Stimulated activated CD4-positive, alpha-beta T cell treated with anti-CD3 and anti-CD28 coated beads, Interleukin-4, amount 100 ng/mL, for 48 hours (primary cell): ENCODE measurements at regions not wholly inside any gene's neighbourhood (a gene's known extent, or its start where the extent isn't known, plus 50 kb on each side); places are given as distances from the start of the nearest gene placed in this dataset.

ENCODE experiments used
- DNase-seq, 2 donors: peaks; one replicate each; pipeline ENCODE4 v3.0.0-alpha.2; 2020; ENCODE audit warnings: low read depth in 2 of 2

DNA sequence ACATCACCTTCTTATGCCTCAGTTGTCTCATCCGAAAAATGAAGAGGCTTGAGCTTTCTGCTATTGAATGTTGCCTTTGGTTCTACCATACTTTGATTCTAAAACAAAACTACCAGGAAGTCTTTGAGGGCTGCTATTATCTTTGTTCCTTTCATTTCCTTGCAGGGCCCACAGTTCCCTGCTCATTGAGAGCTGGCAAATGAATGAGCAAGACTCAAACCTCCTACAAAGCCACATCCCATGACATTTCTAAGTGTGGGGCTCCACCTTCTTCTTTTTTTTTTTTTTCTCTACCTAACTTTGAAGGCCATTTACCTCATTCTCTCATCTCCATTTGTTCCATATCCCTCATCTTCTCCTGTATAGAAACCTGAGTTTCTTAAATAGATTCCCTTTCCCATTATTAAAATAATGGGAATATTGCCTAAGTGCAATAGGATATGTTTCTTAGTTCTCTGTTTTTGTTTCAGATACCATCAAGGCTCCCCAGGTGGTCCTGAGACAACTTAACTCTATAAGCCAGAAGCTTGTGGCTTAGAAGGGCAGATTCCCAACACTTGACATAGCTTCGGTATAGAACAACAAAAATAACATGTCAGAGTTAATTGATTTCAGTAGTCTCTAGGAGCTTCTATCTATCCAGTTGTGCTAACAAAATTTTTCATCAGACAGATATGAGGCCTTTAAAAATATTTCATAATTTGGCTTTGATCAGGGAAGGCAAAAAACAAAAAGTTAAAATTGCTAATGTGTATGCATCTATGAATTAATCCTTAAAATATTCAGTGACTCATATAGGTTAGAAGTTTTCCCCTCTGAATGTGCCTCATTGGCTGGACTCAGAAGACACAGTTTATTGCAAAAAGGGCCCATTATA lies 951.6 kb downstream of the TUSC7 start:
- no peak for DNase-seq

DNA sequence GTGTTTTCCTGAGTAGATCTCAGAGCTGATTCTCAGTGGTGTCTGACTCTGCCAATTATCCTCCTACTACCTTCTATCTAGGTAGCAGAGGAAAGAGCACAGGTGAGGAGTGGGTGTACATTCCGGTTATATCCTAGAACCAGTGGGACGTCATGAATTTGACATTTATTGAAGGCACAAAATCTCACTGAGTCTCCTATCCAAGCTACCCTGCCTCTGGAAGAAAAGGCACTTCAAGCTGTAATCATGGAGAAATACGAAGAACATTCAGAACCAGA lies 952.2 kb downstream of the TUSC7 start:
- no peak for DNase-seq

DNA sequence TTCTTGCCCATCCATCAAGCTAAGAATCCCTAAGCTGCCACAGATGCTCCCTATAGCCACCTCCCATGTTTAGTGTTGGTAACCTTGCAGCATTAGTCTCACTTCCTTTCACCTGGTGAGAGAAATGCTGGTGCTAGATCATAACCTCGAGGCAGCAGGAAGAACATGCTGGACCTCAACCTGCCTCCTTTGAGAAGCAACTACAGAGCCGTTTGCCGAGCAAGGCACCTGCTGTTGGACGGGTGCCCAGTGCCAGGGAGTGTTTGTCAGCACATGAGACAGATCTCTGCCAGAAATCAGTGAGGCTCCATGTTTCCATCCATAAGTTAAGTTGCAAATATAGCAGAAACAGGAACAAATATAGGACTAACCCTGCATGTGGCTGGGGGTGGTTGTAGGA lies 955.7 kb downstream of the TUSC7 start:
- no peak for DNase-seq

DNA sequence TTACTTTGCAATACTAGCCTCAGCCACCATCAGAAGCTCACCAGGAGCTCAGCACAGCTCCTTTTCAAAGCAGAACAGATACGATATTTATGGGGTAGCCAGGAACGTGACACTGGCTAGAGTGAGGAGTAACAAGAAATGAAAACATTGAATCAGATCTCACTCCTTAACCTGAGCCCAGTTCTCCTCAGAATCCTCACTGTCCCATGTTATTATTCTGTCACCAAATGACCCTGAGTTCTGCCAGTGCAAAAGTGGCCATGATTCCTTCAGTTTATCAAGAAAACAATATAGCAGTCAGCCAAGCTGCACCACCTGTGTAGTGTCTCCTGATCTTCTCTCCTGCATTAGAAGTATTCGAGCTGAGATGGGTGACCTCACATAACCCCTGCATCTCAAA lies 956.7 kb downstream of the TUSC7 start:
- DNase-seq: no peak

DNA sequence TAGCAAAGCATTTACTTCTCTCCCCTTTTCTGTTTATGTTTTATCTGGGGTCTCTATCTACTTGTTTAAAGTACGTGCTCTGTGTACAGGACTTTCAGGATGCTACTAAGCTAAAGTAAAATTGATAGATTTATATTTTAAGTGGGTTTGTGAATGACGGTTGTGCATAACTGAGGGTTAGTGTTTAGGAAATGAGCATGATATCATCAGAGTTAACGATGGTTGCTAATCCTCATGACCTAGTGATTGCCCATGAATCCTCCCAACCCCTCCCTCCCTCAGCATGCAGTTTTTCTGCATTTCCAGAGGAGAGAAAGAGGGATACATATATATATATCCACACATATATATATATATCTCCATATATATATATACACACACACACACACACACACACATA lies 957.2 kb downstream of the TUSC7 start:
- DNase-seq: no peak

DNA sequence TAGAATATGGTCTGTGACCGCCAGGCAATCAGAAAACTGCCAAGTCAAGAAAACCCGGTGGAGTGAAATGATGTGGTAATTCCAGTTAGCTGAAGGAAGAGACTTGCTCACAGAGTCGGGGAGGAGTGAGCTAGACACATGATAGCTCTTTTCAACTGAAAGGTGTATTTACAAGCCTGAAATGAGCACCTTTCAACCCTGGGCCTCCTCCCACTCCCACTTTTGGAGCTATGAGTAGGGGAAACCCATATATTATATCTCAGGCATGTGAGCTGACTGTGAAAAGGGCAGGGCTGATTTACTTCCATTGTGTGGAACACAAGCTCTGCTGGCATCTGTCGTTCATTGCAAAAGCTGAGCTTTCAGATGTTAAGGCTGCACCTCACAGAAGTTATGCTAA lies 960.2 kb downstream of the TUSC7 start:
- DNase-seq: no peak

DNA sequence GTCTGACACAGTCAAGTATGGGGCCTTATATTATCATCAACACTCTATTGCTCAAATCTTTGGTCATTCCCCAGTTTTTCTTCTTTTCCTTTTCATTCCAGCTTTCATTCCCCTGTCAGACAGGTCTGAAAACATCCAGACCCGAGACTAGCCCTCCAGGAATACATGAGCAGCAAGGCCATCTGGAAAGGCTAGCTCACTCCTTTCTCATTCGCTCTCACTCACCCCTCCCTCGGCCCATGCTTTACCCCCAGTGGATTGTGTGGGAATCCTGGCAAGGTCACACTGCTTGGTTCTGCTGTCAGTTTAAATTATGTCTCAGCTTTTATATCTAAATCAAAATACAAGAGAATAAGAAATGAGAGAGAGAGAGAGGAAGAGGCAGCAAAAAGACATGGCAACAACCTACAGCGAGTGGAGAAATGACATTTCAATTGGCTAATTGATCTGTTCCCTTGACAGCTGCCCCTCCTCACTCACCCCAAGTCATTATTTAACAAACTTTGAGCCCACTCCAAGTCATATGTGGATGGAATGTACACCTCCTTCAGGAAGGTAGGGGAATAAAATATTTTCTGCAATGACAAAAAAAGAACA lies 962.2 kb downstream of the TUSC7 start:
- DNase-seq: no peak

DNA sequence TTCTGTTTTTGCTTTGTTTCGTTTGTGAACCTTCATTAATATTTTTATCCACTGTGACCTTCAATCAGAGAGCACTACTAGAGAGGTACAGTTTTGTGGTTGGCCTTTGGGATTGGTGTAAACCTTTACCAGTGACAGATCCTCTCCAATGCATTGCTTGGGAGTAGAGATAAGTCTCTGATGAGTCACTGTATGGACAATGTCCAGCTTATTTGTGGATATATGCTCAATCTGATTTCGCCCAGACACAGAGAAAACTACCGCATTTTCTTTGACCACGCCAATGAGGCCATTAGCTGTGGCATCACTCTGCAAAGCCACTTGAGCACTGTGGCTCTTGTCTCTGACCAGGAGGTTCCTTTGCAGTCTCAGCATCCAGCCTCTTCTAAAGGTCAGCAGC lies 964.7 kb downstream of the TUSC7 start:
- no peak for DNase-seq

DNA sequence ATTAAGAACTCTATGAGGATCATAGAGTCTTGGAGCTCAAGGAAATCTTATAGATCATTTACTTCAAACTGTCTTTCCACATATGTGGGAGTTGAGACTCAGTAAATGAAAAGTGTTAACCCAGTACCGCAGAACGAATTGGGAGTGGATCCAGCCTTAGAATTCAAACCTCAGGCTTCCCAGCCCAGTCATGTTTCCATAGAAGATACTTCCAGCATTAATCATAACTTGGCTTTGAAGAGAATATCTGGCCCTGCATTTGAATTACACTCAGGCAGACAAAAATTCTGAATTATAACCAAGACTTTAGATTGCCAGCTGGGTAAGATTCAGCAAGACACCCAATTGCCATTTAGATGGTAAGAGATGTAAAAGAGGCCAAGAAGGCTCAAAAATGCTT lies 972.0 kb downstream of the TUSC7 start:
- DNase-seq: no peak

DNA sequence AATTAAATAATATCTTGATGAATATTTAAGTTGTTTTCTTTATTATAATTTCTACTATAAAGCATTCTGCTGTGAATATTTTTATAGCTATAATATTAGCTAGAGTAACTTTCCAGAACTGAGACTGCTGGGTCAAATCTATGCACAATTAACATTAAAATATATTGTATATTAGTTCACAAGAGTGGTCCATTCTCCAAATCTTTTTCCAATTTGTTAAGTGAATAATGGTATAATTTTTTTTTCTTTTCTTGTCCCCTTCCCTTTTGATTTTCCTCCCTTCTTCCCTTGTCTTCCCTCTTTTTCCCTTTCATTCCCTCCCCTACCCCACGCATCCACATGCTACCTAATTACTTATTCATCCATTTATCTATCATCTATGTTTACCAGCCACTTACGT lies 977.5 kb downstream of the TUSC7 start:
- no peak for DNase-seq

DNA sequence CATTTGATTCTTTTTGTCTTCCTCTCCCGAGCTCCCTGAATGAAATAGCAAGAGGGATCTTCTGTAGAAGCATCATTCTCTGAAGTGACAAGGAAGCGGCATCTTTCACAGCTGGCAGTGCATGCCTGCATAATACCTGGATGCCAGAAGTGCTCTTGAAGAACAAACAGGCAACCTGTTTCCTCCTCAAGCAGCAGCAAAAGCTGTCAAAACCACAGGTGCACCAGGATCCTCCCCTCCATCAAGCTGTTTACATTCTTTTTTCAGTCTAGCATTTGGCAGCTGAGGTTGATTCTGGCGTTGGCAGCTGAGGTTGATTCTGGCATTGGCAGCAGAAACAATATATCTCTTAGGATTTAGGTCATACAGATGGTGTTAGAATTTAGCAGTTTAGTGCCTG lies 979.0 kb downstream of the TUSC7 start:
- DNase-seq: no peak

DNA sequence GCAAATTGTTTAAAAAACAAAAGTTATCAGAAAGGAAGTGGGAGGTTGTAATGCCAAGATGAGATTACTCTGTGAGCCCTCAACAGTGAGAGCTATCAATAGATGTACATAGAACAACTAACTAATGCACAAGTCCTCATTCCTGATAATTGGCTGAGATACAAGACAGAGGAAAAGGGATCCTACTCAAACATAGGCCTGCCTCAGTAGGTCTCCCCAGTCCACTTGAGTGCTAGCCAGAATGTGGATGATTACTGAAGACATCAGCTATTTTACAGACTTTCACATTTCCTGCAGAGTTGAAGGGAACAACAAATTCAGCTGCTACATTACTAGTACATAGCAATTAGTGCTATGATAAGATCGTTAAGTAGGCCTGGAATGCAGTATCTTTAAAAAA lies 981.9 kb downstream of the TUSC7 start:
- DNase-seq: no peak

DNA sequence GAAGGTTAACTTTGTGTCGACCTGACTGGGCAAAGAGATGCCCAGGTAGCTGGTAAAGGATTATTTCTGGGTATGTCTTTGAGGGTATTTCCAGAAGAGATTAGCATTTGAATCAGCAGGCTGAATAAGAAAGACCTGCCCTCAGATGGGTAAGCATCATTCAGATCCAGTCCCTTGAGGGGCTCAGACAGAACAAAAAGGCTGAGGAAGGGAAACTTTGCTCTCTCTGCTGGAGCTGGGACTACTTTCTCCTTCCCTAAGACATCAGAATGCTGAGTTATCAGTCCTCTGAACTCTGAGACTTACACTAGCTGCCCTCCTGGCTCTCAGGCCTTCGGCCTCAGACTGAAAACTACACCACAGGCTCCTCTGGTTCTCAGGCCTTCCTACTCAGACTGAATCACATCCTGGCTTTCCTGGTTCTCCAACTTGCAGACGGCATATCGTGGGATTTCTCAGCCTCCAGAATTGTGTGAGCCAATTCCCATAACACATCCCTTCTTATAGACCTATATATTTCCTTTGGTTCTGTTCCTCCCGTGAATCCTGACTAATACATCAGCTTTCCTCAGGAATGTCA lies 982.9 kb downstream of the TUSC7 start:
- no peak for DNase-seq

DNA sequence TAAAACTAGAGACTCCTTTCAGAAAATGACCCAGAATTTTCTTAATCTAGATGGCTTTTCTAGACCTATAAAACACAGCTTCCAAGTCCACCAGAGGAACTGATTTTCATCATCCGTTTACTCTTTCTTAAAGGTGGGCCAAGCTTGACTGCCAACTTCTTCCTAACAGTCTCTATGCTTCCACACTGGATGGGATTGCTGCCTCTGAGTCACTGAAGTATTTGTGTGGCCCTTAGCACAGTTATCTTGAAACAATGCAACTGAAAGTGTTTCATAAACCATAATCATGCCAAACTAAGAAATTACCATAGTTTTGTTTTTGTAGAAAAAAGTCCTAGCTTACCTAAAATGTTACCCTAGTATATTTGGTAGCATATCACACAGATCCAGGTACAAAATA lies 985.7 kb downstream of the TUSC7 start:
- DNase-seq: no peak

DNA sequence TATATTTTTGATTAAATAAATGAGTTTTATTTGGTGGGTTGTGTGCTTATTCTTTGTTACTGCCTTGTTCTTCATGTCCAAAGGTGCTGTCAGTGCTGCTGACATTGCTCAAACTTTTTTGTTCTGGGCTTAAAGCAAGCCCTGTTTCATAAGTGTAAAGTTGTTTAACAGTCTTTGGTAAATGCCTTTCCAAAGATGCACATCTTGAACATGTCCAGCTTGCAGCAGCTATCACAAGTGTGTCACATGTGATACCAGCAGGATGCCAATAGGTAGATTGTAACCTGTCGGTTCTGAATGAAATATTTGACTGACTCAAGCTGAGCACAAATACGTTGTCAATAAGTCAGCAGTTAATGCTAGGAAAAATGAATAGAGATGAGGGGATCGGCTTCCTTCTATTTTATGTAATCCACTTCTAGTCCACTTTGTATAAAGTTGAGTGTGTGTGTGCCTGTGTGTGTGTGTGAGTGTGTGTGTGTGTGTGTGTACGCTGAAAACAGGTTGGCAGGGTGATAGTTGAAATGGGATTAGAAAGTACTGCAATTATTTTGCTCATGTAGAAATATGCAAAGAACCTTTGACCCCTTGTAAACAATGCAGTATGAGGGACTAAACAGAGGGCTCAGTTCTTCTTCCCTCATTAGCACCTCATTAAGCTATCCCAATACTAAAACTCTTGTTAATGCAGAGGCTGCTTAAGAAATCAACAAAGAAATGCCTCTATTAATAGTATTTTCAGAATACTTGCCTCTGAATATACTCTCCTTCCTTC lies 986.5 kb downstream of the TUSC7 start:
- no peak for DNase-seq

DNA sequence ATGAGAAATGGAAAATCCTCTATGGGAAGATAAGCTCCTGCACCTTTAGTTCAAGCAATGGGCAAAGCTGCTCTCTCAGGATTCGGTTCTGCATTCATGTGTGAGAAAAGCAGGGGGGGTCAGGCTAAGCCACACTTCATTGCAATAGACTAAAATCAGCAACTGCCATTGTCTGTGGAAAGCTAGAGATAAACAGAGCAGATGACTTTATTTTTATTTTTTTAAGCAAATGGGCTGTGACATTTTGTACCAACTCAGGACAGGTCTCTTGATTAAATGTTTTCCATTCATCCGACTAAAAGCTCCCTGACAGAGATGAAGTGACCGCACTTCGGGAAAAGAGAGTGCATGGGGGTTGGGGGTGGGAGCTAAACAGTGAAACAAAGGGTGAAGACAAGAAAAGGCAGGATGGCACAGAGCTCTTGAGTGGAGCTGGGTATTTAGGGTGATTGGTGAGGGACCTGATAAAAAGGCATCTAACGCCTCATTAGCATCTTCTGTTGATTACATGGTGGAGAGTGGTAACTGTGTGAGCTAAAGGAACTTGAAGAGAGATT lies 987.4 kb downstream of the TUSC7 start:
- no peak for DNase-seq

DNA sequence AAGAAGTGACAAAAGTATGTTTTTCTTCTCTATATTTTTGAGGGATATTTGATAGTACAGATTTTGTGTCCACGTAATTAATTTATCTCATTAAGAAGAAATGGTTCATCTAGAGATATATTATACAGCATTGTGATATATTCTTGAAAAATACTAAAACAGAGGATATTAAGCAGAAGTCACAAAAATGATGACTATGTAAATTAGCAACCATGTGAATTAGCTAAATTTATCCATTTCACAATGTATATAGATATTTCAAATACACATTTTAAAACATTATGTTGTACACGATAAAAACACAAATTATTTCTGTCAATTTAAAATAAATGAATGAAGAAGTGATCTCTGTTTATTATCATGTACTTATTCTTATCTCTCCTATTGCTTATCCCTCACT lies 989.5 kb downstream of the TUSC7 start:
- DNase-seq: no peak

DNA sequence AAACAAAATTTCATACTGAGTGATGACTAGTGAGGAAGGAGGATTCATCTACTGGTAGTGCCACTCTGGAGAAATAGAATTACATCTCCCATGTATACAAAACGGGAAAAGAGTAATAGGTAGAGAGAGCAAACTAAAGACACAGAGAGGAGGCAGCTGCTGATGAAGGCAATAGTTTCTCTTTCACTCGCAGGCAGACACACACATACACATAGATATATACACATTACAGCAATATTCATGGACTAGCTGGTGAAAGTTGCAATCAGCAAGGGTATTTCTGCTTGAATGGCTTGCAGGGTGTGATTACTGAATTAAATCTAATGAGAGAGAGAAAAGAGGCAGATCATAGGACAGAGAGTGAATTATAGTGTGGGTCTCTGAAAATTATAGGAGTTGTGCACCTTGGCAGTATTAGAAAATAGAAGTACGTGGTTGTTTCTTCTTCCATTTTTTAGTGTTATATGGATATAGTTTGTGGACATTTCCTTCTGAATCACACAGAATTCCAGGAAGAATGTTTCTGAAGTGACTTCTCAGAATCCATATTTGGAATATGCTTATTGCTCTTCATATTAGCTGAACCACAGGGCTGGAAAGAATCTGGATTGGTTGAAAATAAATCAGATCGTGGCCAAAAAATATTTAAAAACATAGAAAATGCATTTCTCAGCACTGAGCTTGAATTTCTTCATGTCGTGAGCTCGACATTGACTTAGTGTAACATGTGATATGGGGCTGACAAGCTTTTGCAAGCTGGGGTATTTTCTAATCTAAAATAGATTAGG lies 991.2 kb downstream of the TUSC7 start:
- no peak for DNase-seq

DNA sequence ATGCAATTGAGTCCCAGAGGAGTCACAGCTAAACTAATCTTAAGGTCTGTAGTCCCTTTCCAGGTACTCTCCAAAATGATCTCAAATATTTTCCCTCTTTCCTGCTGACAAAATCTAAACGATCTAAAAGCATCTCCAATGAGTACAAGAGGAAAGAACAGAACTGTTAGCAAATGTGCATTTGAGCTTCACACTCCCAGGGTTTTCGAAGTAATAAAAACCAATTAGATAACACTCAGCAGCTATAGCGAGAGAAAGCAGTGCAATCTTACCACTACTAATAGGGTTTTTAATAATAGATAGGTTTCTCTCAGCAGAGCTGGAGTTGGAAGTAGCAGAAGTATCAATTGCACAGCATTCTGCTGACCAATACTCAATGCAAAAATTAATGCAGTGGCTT lies 995.4 kb downstream of the TUSC7 start:
- no peak for DNase-seq

DNA sequence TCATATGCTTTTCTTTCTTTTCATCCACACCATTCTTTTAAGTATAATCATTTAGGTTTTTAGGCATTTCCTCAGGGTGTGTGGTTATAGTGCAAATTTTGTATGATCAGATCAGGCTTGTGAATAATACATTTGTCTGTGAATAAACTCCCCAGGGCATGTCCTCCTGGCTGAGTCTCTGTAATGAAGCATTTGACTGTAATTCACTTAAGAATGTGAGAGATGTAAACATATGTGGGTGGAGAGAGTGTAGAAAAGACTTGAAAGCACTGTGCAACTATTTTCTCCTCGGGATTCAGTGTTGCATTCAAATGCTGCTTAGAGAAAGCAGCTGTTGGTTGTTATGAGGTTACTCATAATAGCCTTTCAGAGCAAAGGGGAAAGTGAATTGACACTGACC lies 996.5 kb downstream of the TUSC7 start:
- DNase-seq: no peak

DNA sequence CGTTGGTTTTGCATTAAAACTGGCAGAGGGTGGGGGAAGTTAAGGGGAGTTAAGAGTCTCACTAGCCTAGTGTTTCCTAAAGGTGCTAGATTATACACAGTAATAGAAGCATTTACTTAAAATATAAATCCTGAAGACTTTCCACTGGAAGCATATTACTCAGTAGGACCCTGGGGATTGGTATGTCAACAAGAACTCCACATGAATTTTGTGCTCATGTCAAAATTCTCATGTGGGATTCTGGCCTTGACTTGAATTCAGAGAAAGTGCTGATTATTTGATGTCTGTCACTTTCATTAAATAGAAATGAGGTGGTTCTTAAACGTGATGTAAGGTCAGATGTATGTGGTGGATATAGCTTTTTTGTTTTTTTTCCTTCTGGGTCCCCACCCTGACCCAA lies 997.2 kb downstream of the TUSC7 start:
- DNase-seq: no peak

DNA sequence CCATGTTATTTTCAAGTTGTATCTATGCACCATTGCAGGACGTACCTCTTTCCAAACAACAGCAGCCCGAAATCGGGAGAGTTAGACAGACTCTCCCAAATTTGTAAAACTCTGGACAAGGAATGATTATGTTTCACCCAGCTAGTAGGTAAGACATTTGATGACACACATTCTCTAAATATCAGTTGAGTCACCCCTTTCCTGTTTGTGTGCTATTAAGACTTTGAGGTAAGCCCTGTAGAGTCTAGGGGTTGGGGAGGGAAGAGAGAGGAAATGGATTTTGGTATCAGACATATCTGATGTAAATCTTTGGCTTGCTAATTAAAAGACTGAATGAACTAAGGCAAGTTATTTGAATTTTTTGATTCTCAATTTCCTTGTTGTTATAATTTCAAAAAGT lies 999.0 kb downstream of the TUSC7 start:
- no peak for DNase-seq
